ENCODE measurements at regions not wholly inside any gene's neighbourhood (a gene's known extent, or its start where the extent isn't known, plus 50 kb on each side); places are given as distances from the start of the nearest gene placed in this dataset.

DNA sequence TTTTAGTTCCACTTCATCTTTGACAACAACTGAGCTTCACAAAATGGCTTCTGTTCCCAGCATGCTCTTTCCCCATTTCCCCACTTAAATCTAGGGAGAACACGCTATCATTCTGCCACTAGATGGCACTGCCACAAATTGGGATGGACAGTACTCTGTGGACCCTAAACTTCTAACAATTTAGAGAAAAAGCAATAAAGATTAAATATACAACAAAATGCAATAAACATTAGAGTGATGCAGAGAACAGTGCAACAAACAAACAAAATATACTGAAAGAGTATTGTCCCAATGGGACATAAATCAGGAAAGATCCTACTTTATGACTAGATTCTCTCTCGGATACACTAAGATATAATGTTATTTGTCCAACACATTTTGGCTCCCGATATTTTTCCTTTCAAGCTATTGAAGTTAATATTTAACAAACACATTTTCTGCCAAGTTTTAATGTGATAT lies 169.7 kb upstream of the TMCO5A start:
- TF ChIP-seq, protein P1, sequence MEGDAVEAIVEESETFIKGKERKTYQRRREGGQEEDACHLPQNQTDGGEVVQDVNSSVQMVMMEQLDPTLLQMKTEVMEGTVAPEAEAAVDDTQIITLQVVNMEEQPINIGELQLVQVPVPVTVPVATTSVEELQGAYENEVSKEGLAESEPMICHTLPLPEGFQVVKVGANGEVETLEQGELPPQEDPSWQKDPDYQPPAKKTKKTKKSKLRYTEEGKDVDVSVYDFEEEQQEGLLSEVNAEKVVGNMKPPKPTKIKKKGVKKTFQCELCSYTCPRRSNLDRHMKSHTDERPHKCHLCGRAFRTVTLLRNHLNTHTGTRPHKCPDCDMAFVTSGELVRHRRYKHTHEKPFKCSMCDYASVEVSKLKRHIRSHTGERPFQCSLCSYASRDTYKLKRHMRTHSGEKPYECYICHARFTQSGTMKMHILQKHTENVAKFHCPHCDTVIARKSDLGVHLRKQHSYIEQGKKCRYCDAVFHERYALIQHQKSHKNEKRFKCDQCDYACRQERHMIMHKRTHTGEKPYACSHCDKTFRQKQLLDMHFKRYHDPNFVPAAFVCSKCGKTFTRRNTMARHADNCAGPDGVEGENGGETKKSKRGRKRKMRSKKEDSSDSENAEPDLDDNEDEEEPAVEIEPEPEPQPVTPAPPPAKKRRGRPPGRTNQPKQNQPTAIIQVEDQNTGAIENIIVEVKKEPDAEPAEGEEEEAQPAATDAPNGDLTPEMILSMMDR (conservative IDR thresholded peaks at IDR 0.05; ENCODE audit: low read depth, low read length): peak; percentile 84
- no peak overlapping the region for H3K4me3 ChIP-seq (ENCODE audit: low read depth, low read length)
- DNase-seq (ENCODE audit: low read depth): peak; percentile 87

DNA sequence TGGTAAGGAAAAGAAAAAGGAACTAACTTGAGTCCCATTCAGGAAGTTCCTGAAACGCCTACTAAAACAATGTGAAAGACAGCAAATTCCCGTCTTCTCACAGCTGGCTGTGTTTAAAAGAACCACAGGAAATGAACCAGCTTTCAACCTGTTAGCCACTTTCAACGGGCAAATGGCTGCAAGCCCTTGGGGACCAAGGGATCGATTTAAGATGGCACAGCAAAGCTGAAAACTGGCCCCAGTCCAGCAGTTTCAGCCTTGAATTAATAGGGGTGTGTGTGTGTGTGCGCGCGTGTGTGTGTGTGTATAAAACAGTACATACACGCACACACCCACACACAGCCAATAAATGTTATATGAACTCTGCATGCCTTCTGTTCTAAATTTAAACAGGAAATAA lies 168.7 kb upstream of the TMCO5A start:
- TF ChIP-seq, protein P1 (conservative IDR thresholded peaks at IDR 0.05; ENCODE audit: low read depth, low read length): no peak
- DNase-seq (ENCODE audit: low read depth): peak; percentile 43
- peak overlapping the region; percentile 1 for H3K4me3 ChIP-seq (ENCODE audit: low read depth, low read length)

DNA sequence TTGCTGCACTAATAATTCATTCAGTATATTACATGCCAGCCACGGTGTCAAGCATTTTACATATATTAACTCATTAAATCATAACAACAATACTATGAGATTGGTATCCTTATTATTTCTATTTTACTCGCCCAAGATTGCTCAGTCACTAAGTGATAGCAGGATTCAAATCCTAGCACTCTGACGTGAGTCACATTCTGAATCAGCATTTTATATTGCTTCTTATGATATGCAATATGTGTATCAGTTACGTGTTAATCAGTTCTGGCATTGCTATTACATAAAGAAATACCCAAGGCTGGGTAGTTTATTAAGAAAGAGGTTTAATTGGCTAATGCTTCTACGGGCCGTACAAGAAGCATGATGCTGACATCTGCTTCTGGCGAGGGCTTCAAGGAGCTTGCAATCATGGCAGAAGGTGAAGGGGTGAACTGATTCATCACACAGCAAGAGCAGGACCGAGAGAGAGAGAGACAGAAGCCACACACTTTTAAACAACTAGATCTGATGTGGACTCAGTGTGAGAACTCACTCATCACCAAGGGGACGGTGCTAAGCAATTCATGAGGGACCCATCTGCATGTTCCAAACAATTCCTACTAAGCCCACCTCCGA lies 166.5 kb upstream of the TMCO5A start:
- DNase-seq (ENCODE audit: low read depth): peak; percentile 34
- TF ChIP-seq, protein P1 (conservative IDR thresholded peaks at IDR 0.05; ENCODE audit: low read depth, low read length): no peak
- H3K4me3 ChIP-seq (ENCODE audit: low read depth, low read length): no peak overlapping the region

DNA sequence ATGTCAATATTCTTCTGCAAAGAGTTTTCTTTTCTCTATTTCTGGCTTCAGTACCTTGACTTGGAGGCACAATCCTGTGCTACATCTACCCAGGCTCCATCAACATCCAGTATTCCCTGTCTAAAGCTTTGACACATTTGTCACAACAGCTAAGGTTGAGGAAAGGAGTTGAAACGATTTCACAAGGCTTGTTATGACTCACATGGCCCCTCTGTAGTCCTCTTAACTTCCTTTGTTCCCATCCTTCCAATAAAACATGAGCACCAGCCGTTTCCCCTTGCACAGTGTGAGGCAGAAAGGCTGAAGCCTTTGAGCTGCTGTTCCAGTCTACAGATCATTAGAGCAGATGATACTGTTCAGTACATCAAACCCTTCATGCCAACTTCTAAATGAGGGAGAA lies 163.0 kb upstream of the TMCO5A start:
- H3K4me3 ChIP-seq (ENCODE audit: low read depth, low read length): no peak overlapping the region
- peak; percentile 56 for DNase-seq (ENCODE audit: low read depth)
- TF ChIP-seq, protein P1 (conservative IDR thresholded peaks at IDR 0.05; ENCODE audit: low read depth, low read length): no peak

DNA sequence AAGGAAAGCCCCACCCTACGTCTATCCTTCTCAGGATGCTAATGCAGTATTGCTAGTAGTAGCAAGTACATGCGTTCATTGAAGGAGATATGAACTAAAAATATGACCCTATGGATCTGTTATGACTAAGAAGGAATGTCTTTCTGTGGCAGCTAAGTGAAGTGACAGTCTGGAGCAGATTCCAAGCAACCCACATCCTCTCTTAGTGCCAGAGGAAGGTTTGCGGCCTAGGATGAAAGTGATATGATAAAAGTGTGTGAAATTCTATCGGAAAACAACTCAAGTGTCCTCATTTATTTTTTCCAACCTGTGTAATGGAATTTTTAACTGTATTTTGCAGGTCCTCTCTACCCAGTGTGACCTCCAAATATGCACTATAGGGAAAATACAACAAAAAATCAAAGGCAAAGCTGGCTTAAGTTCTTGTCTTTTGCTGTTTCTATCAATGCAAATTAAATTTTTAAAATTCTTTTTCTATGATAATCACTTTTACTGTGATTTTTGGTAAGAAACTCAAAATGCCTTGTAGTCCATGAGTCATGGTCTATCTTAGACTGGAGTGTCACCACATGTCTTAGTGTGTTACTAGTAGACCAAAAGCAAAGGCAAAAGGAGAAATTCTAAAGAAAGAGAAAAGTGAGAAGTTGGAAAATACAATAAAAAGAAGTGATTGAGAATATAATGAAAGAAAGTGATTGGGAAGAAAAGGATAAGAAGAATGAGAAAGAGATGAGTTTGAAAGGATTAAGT lies 161.2 kb upstream of the TMCO5A start:
- H3K4me3 ChIP-seq (ENCODE audit: low read depth, low read length): no peak overlapping the region
- DNase-seq (ENCODE audit: low read depth): peak; percentile 87
- TF ChIP-seq, protein P1 (conservative IDR thresholded peaks at IDR 0.05; ENCODE audit: low read depth, low read length): no peak

DNA sequence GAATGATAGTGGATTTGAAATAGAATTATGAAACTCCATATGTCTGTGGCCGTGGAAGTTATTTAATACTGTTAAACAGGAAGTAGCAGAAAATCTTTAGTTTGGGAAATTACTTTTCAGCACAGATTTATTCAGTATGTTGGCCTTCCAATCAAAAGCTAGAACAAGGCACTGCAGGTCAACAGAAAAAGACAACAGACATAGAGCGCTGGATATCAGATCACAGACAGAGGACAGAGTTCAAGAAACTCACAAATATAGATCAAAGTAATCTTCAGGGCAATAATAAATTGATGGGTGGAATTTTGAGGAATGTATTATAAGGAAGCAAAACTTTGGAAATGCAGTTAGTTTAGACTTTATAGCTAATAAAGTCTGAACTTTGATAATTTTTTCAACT lies 159.5 kb upstream of the TMCO5A start:
- TF ChIP-seq, protein P1 (conservative IDR thresholded peaks at IDR 0.05; ENCODE audit: low read depth, low read length): no peak
- no peak overlapping the region for H3K4me3 ChIP-seq (ENCODE audit: low read depth, low read length)
- DNase-seq (ENCODE audit: low read depth): no peak

Measured in choroid plexus epithelial cell (primary cell).